SK-N-SH (cell line): ENCODE measurements at regions not wholly inside any gene's neighbourhood (a gene's known extent, or its start where the extent isn't known, plus 50 kb on each side); places are given as distances from the start of the nearest gene placed in this dataset.

Experiments used
- CHD2 ChIP-seq: fragments of 150-350 bp; IDR thresholded peaks from 2 replicates; pipeline ENCODE4 v1.6.1; 2018; ENCODE audit warnings: low read length; ENCODE audit not compliant: partially characterized antibody
- CTCF ChIP-seq: fragments of 200-600 bp; sonication (generic); IDR thresholded peaks from 2 replicates; pipeline ENCODE4 v1.6.1; 2017; ENCODE audit warnings: antibody characterized with exemption, mild to moderate bottlenecking, moderate library complexity
- EP300 ChIP-seq, 2 experiments: IDR thresholded peaks; 2 replicates each; pipeline versions ENCODE4 v1.4.0 to v1.6.1; 2012; ENCODE audit warnings: borderline replicate concordance in 1 of 2, low read depth in 1 of 2, low read length in 1 of 2
- FOXJ3 ChIP-seq: sonication (generic); formaldehyde crosslinking; IDR thresholded peaks from 2 replicates; pipeline ENCODE4 v1.5.1; 2020; ENCODE audit warnings: mild to moderate bottlenecking, missing genetic modification reagents
- PBX3 ChIP-seq: IDR thresholded peaks from 2 replicates; pipeline ENCODE4; 2012
- POLR2AphosphoS5 ChIP-seq: IDR thresholded peaks from 2 replicates; pipeline ENCODE4 v1.6.1; 2012; ENCODE audit warnings: low read depth, low read length
- REST ChIP-seq: IDR thresholded peaks from 2 replicates; pipeline ENCODE4 v1.6.1; 2012; ENCODE audit warnings: mild to moderate bottlenecking, low read depth, low read length, moderate library complexity
- RFX5 ChIP-seq: IDR thresholded peaks from 2 replicates; pipeline ENCODE4 v1.6.1; 2012; ENCODE audit warnings: mild to moderate bottlenecking, improper control_type of control experiment, low read length
- RXRA ChIP-seq: IDR thresholded peaks from 2 replicates; pipeline ENCODE4 v1.4.0; 2012; ENCODE audit warnings: low read depth, mild to moderate bottlenecking, borderline replicate concordance
- SMC3 ChIP-seq: IDR thresholded peaks from 2 replicates; pipeline ENCODE4 v1.6.1; 2012; ENCODE audit warnings: low read depth, low read length, improper control_type of control experiment
- USF1 ChIP-seq: IDR thresholded peaks from 2 replicates; pipeline ENCODE4 v1.4.0; 2012; ENCODE audit warnings: low read depth, borderline replicate concordance
- TF ChIP-seq, protein P1 (sequence below): IDR thresholded peaks from 2 replicates; pipeline ENCODE4 v1.4.0; 2012; ENCODE audit warnings: low read depth

DNA sequence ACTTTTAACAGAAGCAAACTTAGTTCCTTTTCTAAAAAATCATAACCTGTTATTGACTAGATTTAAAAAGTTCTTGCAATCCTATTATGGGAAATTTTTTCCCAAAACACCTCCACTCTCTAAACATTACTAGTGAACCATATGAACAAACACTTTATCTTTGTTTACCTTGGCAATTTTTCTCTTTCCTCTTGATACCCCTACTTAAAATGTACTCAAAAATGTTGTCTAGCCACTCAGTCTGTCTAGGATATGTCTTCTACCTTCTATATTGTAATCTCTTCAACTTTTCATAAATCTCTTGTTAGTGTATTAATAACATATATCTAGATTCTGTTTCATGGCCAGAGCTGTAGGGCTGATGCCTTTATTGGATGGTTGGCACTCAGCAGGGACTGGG lies 630.0 kb upstream of the GRM3 start:
- no peak for TF ChIP-seq EP300 (IDR thresholded peaks at IDR 0.05; ENCODE audit: borderline replicate concordance in 1 of 2, low read depth in 1 of 2, low read length in 1 of 2)
- TF ChIP-seq, protein P1, sequence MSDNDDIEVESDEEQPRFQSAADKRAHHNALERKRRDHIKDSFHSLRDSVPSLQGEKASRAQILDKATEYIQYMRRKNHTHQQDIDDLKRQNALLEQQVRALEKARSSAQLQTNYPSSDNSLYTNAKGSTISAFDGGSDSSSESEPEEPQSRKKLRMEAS: no peak
- no peak for TF ChIP-seq CTCF
- TF ChIP-seq REST: no peak
- no peak for TF ChIP-seq RFX5
- no peak for TF ChIP-seq PBX3
- TF ChIP-seq RXRA: no peak
- no peak for TF ChIP-seq CHD2
- TF ChIP-seq SMC3: no peak
- TF ChIP-seq FOXJ3 (CRISPR knock-in tag): no peak
- TF ChIP-seq USF1: no peak
- no peak for TF ChIP-seq POLR2AphosphoS5
